G401.6 (cell line): ENCODE measurements at regions not wholly inside any gene's neighbourhood (a gene's known extent, or its start where the extent isn't known, plus 50 kb on each side); places are given as distances from the start of the nearest gene placed in this dataset.
"Not testable (repeated sequence)": the region's sequence is repeated elsewhere in the genome, so short reads cannot be mapped to it uniquely, and the experiment has no call there.

Experiments
- FAIRE-seq: peaks from 2 replicates; lab custom pipeline; 2012; peaks lifted over from hg19 to GRCh38; lab: Jason Lieb, UNC

DNA sequence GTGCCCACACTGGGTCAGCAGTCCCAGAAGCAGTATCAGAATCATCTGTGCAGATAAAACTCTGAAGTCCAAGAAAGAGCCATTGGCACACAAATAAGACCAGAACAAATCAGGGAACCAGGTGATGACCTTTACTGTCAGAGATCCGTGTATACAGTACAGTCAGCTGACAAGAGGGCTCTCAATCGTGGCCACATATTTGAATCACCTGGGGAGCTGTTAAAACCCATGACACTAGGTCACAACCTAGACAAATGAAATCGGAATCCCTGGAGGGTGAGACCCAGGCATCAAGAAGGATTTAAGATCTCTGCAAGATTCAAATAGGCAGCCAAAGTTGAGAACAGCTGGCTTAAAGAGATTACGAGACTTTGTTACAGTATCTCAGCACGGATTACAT, 807.1 kb downstream of the RNF144A start:
- no peak for FAIRE-seq

DNA sequence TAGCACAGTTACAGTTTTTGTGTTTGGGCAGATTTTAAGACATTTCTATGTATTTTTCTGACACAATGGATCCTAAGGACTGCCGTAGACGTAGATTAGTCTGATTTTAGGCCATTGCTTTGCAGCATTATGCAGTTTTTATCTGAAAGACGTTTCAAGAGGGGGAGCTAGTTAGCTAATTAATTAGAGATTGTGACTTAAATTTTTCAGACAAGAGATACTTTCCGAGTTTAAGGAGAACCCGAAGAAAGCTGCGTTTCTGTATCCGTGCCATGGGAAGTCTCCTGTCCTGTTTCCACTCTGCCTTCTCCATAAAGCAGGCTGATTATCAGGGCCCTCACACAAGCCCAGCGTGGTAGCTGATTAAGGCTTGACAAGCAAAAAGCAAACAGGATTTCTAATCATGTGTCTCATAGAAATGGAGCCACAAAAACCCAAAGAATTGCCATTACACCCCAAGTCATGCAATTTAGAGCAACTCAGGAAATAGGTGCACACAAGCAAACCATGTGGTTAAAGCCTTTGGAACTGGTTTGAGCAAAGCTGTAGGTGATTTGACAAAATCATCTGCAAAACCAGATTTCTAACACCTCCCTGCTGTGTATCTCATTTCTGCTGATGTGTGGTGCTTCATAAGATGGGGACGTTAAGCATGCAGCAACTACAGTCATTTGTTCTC, 808.1 kb downstream of the RNF144A start:
- FAIRE-seq, result no peak

DNA sequence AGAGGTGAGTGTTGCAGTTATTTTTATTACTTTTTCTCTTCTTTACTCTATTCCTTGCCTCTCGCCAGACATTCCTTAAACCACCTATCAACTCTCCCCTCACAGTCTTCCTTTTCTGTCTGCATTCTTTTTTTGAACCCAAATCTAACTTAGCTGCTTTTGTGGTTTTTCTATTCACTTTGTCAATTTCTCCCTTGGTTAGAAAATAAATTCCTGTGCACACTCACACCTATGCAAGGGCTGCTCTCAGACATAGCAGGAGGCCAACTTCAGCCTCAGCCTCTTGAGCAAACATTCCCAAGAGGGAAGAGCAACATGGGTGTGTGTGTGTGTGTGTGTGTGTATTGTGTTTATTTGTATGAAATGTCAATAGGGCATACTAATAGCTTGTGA, 808.6 kb downstream of the RNF144A start:
- FAIRE-seq, result no peak

DNA sequence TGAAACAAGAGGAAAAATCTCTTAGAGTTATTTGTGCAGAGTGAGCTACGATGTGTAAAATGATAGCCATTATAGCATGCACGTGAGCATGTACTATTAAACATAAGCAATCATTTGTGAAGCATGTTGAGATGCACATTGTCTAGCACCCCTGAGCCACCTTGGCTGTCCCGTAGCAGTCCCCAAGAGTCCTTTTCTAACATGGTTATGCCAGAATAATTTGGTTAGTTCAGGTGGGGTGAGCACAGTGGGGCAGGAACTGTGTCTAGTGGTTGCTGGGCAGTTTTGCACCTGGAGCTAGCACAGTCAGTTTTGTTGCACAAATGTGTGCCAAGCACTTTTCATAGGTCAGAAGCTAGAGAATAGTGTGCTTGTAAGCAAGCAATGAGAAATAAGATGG, 809.8 kb downstream of the RNF144A start:
- FAIRE-seq, result no peak

DNA sequence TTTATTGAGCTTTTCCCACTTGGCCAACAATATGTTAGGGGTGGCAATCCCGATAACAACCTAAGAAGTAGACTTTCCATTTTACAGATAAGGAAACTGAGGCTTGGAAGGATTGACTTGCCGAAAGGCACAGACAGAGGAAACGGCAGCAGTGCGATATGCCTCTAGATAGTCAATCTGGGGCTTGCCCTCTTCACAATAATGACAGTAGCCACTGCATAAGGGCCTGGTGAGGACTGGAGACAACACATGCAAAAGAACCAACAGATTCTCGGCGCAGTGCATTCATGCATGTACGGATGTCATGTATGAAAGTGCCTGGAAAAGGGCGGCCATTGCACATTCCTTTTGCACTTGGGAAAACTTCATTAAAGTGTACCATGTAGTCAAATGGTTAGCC, 811.2 kb downstream of the RNF144A start:
- FAIRE-seq, result no peak

DNA sequence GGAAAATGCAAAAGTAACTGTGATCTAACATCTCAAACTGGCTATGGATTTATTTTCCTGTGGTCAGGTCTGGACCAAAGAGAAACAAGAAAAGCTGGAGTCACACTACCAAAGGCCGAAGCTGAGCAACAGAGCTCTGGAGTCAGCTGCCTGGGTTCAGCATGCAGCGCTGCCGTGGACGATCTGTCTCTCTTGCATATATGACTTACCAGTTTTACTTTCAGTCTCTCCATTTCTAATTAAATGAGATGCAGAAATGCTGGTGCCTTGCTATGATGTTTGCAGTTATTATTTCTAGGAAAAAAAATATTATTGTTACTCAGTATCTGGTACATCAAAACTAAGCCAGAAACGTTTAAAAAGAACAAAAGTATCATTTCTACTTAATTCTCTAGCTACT, 813.2 kb downstream of the RNF144A start:
- no peak for FAIRE-seq

DNA sequence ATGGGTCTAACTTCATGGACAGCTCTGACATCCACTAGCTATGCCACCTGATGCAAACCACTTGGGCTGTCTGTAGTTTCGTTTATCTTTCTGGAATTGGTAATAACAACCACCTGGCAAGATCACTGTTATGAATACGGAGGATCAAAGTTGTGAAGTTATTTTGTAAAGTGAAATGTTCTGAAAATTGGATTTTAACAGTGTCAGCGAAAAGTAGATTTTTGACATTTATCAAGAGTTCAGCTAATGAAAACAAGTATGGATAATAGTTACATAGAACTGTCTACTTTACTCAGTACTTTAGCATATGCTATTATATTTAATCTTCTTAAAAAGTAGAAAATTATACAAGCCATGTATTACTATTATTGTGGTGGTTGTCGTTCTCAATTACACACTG, 813.8 kb downstream of the RNF144A start:
- FAIRE-seq, result no peak

DNA sequence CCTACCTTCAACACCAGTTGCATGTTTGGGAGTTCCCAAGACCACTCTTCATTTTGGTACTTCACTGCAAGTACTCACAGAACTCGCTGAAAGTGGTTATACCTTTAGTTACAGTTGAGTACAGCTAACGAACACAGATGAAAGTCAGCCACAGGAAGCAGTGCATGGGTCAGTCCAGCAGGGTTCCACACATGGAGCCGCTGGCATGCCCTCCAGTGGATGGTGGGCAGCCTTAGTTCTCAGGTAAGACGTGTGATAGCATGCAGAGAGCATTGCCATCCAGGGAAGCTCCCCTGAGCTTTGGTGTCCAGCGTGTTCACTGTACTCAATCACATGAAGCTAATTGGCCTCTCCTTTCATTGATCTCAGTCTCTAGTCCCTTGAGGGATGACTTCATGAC, 815.3 kb downstream of the RNF144A start:
- no peak for FAIRE-seq

DNA sequence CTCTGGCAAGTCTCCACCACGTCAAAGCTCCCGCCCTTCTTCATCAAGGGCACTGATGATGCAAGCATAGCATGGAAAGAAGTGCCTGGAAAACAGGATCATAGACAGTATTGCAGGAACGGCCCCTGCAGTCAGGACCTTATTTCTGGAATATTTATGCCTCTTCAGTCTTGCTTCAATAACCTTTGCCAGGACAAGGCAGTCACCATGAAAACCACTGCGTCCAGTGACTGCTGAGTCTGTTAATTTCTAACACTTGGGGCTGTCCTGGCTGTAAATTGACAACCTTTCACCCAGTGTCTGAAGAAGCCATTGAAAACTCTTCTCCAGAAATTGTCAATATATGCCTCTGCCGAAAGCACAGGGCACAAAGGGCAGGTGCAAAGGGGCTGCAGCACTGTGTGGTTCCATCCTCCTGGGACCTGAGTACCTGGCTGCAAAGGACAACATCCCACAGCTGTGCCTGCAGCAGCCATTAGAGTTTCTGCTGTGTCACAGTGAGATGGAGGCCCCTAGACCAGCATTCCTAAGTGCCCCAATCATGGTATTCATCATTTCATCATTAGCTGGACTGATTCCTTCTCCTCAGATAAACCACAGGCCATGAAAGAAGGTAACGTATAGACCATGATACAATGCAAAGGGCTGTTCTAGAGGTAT, 819.6 kb downstream of the RNF144A start:
- FAIRE-seq, result no peak

DNA sequence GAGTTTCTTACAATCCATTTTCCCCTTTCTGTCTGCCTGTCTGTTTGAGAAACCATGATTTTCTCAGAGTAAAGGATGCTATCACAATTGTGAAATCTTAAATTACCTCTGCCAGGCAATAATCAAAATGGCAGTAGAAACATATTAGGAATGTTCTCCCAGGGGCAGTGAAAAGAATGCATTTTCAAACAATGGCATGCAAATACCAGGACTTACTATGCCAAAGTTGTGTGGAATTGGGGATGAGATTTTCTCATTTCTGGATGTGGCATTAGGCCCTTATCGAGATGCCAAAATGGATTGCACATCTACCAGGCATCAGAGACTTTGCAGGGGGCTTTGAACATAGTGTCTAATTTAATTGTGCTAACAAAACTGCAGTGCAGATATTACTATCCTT, 821.4 kb downstream of the RNF144A start:
- FAIRE-seq, result no peak

DNA sequence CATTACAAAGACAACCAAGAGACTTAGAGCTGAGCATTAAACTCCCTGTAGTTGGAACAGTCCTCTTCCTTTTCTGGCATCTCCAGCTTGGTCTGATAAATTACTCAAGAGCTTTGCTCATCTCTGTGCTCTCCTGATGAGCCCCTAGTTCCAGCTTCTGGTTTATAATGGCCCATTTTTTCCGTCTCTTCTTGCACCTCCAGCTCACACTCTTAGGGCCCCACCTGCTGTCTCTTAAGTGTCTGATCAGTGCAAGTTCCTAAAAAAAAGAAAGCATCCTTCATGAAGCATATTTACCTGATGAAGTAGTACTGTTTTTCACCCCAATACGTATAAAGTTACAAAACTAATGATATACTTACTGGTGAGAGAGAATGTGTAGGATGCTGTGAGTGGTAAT, 822.9 kb downstream of the RNF144A start:
- FAIRE-seq, result no peak

DNA sequence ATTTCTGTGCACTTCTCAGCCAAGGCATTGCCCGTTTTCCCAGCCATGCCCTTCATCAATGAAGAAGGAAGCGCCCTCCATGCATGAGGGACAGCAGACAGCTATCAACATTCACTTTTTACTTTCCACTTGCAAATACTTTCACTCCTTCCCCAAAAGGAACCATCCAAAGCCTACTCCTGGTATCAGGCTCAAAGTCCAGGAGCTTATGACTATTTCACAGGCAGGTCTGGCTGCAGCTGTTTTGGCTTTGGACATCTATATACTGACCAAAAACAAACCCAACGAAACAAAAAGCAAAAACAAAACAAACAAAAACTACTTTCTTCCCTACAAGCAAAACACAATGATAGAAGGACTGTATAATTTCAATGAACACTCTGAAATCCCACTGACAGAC, 825.1 kb downstream of the RNF144A start:
- no peak for FAIRE-seq

DNA sequence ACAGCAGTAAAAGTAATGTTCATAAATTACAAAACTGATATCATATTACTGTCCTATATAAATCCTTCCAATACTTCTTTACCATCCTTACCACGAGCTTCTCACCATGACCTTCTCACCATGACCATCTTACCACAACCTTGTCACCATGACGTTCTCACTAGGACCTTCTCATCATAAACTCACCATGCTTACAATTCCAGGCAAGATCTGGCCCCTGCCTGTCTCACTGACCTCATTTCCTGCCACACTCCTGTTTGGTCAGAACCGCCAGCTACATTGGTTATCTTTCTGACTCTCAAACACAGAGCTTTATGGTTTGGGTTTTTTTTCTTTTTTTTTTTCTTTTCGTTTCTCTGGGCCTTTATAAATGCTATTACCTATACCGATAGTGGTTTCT, 827.6 kb downstream of the RNF144A start:
- no peak for FAIRE-seq

DNA sequence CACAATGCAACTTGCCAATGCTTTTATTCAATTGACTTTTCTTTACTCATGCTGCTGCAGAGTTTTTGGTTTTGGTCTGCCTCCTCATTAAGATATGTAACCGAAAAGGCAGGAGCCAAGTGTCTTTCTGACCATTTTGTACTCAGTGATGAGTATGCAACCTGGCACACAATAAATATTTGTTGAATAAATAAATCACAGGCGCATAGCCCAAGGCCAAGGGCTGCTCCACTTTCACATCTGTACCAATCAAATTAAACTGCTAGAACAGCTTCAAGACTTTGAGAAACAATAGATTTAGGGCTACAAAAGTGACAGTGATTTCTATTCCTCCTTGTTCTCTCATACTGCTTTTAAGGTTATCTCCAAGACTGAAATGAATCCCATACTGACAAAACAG, 828.2 kb downstream of the RNF144A start:
- FAIRE-seq, result no peak

DNA sequence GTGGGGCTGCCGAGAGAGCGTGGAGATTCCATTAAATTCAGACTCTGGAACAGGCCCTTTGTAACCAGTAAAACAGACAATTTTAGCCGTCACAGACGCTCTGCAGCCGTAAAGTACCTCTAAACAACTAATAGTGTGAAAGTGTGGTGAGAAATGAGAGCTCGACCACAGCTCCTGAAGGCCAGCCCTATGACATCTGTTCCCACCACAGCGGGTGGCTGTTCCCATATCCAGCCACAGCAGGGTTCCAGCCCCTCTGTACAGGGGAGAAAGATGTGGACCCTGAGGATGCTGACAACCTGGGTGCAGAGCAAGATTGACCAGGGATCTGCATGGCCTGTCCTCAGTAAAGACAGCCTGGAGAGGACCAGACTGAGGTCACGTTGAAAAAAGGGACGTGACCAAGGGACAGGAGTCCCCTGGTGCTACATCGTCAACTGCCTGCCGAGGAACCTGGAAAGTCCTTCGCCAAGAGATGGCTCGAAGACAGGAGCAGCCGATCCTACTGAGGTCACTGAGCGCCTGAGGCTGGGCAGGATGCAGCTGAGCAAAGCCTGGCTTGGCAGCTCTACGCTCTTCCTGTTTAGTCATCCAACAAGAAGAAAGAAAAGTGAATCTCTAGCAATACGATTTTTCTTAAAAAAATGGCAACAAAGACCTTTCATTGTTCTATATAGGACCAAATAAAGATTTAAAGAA, 831.7 kb downstream of the RNF144A start:
- no peak for FAIRE-seq

DNA sequence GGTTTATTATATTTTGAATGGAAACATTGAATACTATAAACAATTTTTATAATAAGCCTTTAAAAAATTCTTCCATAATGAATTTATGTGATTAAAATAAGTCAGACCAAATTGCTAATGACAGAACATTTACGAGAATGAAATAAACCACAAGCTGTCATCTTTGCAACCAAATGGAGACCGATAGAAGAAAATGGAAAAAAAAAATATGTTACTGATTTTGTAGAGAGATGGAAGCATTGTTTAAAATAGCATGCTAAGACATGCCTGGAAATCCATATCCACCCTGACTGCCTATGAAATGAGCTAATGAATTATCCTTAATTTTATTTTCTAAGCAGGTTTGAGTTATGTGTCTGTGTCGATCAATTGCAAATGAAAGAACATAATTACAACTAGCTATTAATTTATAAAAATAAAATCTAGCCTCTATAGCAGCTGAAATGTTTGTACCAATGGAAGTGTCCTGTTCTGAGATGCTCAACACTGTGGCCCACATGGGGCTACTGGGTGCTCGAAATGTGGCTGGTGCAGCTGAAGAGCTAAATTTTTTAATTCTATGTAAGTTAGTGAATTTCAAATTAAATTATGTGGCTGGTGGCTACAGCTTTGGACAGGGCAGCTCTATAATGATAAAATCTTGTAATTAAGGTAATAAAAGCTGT, 832.8 kb downstream of the RNF144A start:
- FAIRE-seq, result no peak

DNA sequence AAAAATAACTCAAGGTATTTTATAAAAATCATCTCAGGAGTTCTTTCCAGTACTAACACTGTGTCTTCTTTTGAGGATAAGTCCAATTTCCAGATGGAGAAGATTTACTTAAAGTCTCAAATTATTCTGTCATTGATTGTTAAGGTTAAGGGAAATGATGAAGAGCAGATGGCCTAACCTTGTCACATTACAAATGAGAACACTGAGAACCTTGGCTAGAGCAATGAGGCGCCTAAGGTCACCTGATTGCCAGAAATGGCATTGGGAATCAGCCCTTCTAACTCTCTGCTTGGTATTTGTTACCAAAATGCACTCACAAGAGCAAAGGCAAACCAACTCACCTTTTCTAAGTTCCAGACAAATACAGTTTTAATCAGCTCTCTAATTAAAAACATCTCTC, 835.1 kb downstream of the RNF144A start:
- FAIRE-seq, result no peak

DNA sequence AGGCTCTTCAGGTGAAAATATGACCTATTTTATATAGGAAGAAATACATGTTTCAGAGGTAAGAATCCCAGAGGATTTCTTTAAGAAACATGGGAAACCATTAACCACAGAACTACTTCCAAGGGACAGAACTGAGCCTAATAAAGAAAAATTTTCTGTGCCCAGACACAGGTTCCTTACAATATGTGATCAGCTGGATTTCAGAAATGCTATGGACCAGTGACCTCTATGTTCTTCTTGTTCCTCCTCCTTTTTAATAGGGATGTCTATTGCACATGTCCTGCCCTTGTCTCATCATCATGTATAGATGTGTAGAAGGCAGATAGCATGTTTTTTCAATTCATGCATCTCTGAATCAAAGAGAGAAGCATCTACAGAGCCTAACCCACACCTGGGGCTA, 836.6 kb downstream of the RNF144A start:
- FAIRE-seq, result no peak

DNA sequence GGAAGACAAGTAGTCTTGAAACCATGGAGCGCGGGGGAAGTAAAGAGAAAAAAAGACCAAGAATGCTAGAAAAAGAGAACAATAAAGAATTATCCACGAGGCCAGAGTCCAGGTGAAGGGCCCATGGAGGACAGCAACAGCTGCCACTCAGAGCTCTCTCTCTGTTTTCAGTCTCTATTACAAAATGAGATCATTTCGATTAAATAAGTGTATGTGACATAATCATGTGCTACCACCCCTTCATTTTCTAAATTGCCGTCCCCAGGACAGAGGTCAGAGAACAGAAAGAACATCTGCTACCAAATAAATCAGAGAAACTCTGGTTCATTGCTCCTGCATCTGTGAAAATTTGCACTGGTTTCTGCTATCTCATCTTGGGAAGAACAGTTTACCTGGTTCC, 838.7 kb downstream of the RNF144A start:
- FAIRE-seq, result no peak

DNA sequence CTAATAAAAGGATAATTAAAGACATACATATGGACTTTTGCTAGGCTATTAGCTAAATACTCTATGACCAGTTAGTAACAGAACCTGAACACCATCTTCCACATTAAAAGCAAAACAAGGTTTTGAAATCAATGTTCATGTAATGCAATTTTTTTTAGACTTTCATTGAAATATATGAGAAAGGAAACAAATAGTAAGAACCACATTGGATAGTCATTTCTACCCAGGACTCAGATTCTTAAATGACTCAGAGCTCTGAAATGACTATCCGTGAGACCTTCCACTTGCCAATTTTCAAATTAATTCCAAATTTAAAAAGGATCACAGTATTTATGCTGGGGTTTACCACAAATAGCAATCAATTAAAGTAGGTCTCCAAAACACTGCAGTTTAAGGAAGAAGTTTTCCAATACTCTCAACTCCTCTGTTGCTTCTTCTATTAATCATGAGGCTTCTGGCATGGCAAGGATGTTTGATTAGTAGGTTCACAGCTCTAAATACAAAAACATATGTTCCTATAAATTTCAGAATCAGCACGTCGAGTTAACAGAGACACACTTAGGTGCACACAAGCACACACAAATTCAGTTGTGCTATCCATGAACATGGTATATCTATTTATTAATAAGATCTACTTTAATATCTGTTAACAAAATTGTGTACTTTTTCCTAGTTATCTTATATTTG, 841.0 kb downstream of the RNF144A start:
- FAIRE-seq, result no peak

DNA sequence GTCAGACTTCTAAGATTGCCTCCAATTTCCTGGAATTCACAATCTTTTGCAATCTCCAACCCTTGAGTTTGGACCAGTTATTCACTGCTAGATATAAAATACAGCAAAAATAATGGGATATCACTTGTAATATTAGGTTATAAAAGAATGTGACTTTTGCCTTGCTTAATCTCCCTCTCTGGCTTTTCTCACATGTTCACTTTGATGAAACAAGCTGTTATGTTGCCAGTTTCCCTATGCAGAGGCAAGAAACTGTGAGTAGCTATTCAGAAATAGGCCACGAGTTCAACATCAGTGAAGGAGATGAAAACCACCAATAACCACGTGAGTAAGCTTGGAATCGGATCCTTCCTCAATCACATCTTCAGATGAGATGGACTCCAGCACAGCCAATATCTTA, 842.7 kb downstream of the RNF144A start:
- no peak for FAIRE-seq

DNA sequence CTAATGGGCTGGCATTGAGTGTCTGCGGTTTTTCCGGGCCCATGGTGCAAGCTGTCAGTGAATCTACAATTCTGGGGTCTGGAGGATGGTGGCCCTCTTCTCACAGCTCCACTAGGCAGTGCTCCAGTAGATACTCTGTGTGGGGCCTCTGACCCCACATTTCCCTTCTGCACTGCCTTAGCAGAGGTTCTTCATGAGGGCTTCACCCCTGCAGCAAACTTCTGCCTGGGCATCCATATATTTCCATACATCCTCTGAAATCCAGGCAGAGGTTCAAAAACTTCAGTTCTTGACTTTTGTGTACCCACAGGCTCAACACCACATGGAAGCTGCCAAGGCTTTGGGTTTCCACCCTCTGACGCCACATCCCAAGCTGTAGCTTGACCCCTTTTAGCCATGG, 846.2 kb downstream of the RNF144A start:
- not testable (repeated sequence) for FAIRE-seq

DNA sequence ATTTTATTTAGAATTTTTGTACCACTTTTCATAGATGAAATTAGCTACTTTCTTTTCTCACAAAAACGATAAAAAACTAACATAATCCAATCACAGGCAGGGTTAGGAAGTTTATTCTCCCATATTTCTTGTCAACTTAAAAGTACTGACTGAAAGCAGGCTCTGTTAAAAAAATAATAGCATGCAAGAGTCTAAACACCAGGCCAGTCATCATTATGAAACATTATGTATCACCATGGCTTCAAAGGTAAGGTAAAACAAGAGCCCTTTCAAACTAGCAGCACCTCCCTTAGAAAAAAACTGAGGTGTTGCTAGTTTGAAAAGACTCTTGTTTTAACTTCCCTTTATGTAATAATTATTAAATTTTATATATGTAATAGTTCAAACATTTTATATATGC, 848.0 kb downstream of the RNF144A start:
- peak; percentile 44 for FAIRE-seq
